ENCODE measurements at regions not wholly inside any gene's neighbourhood (a gene's known extent, or its start where the extent isn't known, plus 50 kb on each side); places are given as distances from the start of the nearest gene placed in this dataset.

GRCh38 chr1:118254491-118255425 lies 69.7 kb upstream of the SPAG17 start:
- Histone ChIP-seq H3K36me3 (replicated peaks; ENCODE audit: insufficient read depth, low read depth) (no peaks in the 10 kb centered on the region), H3K27me3 (no peaks in the 10 kb centered on the region), H2AFZ (no peak overlapping the region), H3K4me1 (ENCODE audit: insufficient read depth) (no peaks in the 10 kb centered on the region), H3K4me2 (no peak overlapping the region), H3K9me2 (replicated peaks; ENCODE audit: insufficient read depth) (no peaks in the 10 kb centered on the region), H3K4me3 (no peak overlapping the region), H4K20me1 (ENCODE audit: insufficient read depth, poor library complexity, severe bottlenecking) (no peaks in the 10 kb centered on the region), H3K79me2 (no peaks in the 10 kb centered on the region), H3K27ac (no peak overlapping the region), H3K9me3 (ENCODE audit: low read depth) (no peaks in the 10 kb centered on the region)
- TF ChIP-seq EZH2 (IDR thresholded peaks at IDR 0.05; ENCODE audit: borderline replicate concordance) (no peak), EZH2phosphoT487 (IDR thresholded peaks at IDR 0.05; ENCODE audit: low read depth, severe bottlenecking, unreplicated experiment) (no peak)
- TF ChIP-seq, protein P1, sequence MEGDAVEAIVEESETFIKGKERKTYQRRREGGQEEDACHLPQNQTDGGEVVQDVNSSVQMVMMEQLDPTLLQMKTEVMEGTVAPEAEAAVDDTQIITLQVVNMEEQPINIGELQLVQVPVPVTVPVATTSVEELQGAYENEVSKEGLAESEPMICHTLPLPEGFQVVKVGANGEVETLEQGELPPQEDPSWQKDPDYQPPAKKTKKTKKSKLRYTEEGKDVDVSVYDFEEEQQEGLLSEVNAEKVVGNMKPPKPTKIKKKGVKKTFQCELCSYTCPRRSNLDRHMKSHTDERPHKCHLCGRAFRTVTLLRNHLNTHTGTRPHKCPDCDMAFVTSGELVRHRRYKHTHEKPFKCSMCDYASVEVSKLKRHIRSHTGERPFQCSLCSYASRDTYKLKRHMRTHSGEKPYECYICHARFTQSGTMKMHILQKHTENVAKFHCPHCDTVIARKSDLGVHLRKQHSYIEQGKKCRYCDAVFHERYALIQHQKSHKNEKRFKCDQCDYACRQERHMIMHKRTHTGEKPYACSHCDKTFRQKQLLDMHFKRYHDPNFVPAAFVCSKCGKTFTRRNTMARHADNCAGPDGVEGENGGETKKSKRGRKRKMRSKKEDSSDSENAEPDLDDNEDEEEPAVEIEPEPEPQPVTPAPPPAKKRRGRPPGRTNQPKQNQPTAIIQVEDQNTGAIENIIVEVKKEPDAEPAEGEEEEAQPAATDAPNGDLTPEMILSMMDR (IDR thresholded peaks at IDR 0.05; ENCODE audit: poor library complexity): no peak
- WGBS (ENCODE audit: low lambda C conversion rate, missing lambda C conversion rate): 94% methylated on average over 4 of the region's 4 CpGs
- no peak for DNase-seq (ENCODE audit: low spot score)

- no peak for TF ChIP-seq EZH2 (IDR thresholded peaks at IDR 0.05; ENCODE audit: borderline replicate concordance)
- TF ChIP-seq, protein P1 (IDR thresholded peaks at IDR 0.05; ENCODE audit: poor library complexity): no peak
- no peak for TF ChIP-seq EZH2phosphoT487 (IDR thresholded peaks at IDR 0.05; ENCODE audit: low read depth, severe bottlenecking, unreplicated experiment)
- H3K4me3 ChIP-seq: no peak overlapping the region
- H3K4me1 ChIP-seq (ENCODE audit: insufficient read depth): no peaks in the 10 kb centered on the region
- no peak for DNase-seq (ENCODE audit: low spot score)
- H3K27ac ChIP-seq: no peak overlapping the region
- H3K36me3 ChIP-seq (replicated peaks; ENCODE audit: insufficient read depth, low read depth): no peaks in the 10 kb centered on the region
- H2AFZ ChIP-seq: no peak overlapping the region
- H3K27me3 ChIP-seq: no peaks in the 10 kb centered on the region
- WGBS (ENCODE audit: low lambda C conversion rate, missing lambda C conversion rate): 80% methylated on average over 2 of the region's 2 CpGs
- H4K20me1 ChIP-seq (ENCODE audit: insufficient read depth, poor library complexity, severe bottlenecking): no peaks in the 10 kb centered on the region
- H3K9me3 ChIP-seq (ENCODE audit: low read depth): no peaks in the 10 kb centered on the region
- H3K79me2 ChIP-seq: no peaks in the 10 kb centered on the region
- no peak overlapping the region for H3K4me2 ChIP-seq
- no peaks in the 10 kb centered on the region for H3K9me2 ChIP-seq (replicated peaks; ENCODE audit: insufficient read depth)
Measured at GRCh38 chr1:118254001-118254400, 69.0 kb upstream of the SPAG17 start.

GRCh38 chr1:118253053-118253915 lies 68.3 kb upstream of the SPAG17 start:
- Histone ChIP-seq H3K4me1 (ENCODE audit: insufficient read depth) (no peaks in the 10 kb centered on the region), H3K27me3 (no peaks in the 10 kb centered on the region), H4K20me1 (ENCODE audit: insufficient read depth, poor library complexity, severe bottlenecking) (no peaks in the 10 kb centered on the region), H3K36me3 (replicated peaks; ENCODE audit: insufficient read depth, low read depth) (no peaks in the 10 kb centered on the region), H3K4me3 (no peak overlapping the region), H3K9me2 (replicated peaks; ENCODE audit: insufficient read depth) (no peaks in the 10 kb centered on the region), H2AFZ (no peak overlapping the region), H3K27ac (no peak overlapping the region), H3K79me2 (no peaks in the 10 kb centered on the region), H3K4me2 (no peak overlapping the region), H3K9me3 (ENCODE audit: low read depth) (no peaks in the 10 kb centered on the region)
- TF ChIP-seq EZH2 (IDR thresholded peaks at IDR 0.05; ENCODE audit: borderline replicate concordance): no peak
- no peak for TF ChIP-seq EZH2phosphoT487 (IDR thresholded peaks at IDR 0.05; ENCODE audit: low read depth, severe bottlenecking, unreplicated experiment)
- TF ChIP-seq, protein P1 (IDR thresholded peaks at IDR 0.05; ENCODE audit: poor library complexity): no peak
- no peak for DNase-seq (ENCODE audit: low spot score)
- WGBS (ENCODE audit: low lambda C conversion rate, missing lambda C conversion rate): 71% methylated on average over 10 of the region's 10 CpGs

All from hepatocyte (in vitro differentiated cells).